Ishikawa (cell line): ENCODE measurements at regions not wholly inside any gene's neighbourhood (a gene's known extent, or its start where the extent isn't known, plus 50 kb on each side); places are given as distances from the start of the nearest gene placed in this dataset.

Experiments
- CEBPB ChIP-seq: IDR thresholded peaks from 2 replicates; pipeline ENCODE4 v1.6.1; 2012
- CREB1 ChIP-seq: IDR thresholded peaks from 2 replicates; pipeline ENCODE4 v1.6.1; 2012; ENCODE audit warnings: low read depth
- EGR1 ChIP-seq: IDR thresholded peaks from 2 replicates; pipeline ENCODE4 v1.6.1; 2012
- EP300 ChIP-seq: IDR thresholded peaks from 2 replicates; pipeline ENCODE4 v1.6.1; 2012; ENCODE audit warnings: borderline replicate concordance
- FOXM1 ChIP-seq: IDR thresholded peaks from 2 replicates; pipeline ENCODE4 v1.6.1; 2012; ENCODE audit warnings: low read depth, borderline replicate concordance
- MAX ChIP-seq: IDR thresholded peaks from 2 replicates; pipeline ENCODE4 v1.6.1; 2012
- NFIC ChIP-seq: IDR thresholded peaks from 2 replicates; pipeline ENCODE4 v1.6.1; 2012
- RAD21 ChIP-seq: IDR thresholded peaks from 2 replicates; pipeline ENCODE4 v1.6.1; 2012; ENCODE audit warnings: low read depth
- REST ChIP-seq: IDR thresholded peaks from 2 replicates; pipeline ENCODE4 v1.6.1; 2012; ENCODE audit warnings: low read depth, mild to moderate bottlenecking
- TAF1 ChIP-seq: IDR thresholded peaks from 2 replicates; pipeline ENCODE4 v1.6.1; 2012; ENCODE audit warnings: low read depth, mild to moderate bottlenecking
- TCF12 ChIP-seq: IDR thresholded peaks from 2 replicates; pipeline ENCODE4 v1.6.1; 2012; ENCODE audit warnings: low read depth
- TEAD4 ChIP-seq: IDR thresholded peaks from 2 replicates; pipeline ENCODE4 v1.6.1; 2012
- USF1 ChIP-seq: IDR thresholded peaks from 2 replicates; pipeline ENCODE4 v1.6.1; 2012
- YY1 ChIP-seq: IDR thresholded peaks from 2 replicates; pipeline ENCODE4 v1.6.1; 2012; ENCODE audit warnings: low read depth
- ZBTB7A ChIP-seq: IDR thresholded peaks from 2 replicates; pipeline ENCODE4 v1.6.1; 2012; ENCODE audit warnings: low read depth

GRCh38 chr13:95403349-95404140, 102.3 kb upstream of the ABCC4 start:
- TF ChIP-seq REST (no peak), USF1 (no peak), ZBTB7A (no peak), CREB1 (no peak), YY1 (no peak), CEBPB (no peak), NFIC (no peak), EP300 (no peak), TAF1 (no peak)

- no peak for TF ChIP-seq TCF12
- no peak for TF ChIP-seq MAX
- no peak for TF ChIP-seq CEBPB
- TF ChIP-seq RAD21: peak; percentile 98
- TF ChIP-seq FOXM1: no peak
- no peak for TF ChIP-seq REST
- TF ChIP-seq TEAD4: no peak
These were observed 103.1 kb upstream of the ABCC4 start for GRCh38 chr13:95404141-95404882.

GRCh38 chr13:95406176-95406575, 104.9 kb upstream of the ABCC4 start:
- TF ChIP-seq MAX (no peak), REST (no peak), USF1 (no peak), FOXM1 (no peak), TCF12 (no peak), CEBPB (no peak), TAF1 (no peak), TEAD4 (no peak), RAD21 (no peak), NFIC (no peak), CREB1 (no peak), YY1 (no peak)

- TF ChIP-seq TAF1: no peak
- no peak for TF ChIP-seq RAD21
- no peak for TF ChIP-seq EGR1
- TF ChIP-seq TEAD4: no peak
- no peak for TF ChIP-seq EP300
- TF ChIP-seq NFIC: no peak
- TF ChIP-seq MAX: no peak
- TF ChIP-seq YY1: no peak
- no peak for TF ChIP-seq REST
- no peak for TF ChIP-seq CEBPB
- no peak for TF ChIP-seq CREB1
- TF ChIP-seq TCF12: no peak
- TF ChIP-seq FOXM1: no peak
- TF ChIP-seq ZBTB7A: no peak
- TF ChIP-seq USF1: no peak
These were observed 110.3 kb upstream of the ABCC4 start for GRCh38 chr13:95411428-95412040.
